ENCODE measurements at regions not wholly inside any gene's neighbourhood (a gene's known extent, or its start where the extent isn't known, plus 50 kb on each side); places are given as distances from the start of the nearest gene placed in this dataset.
A peak's percentile ranks its signal among the peaks of the same experiment; 100 is the strongest.

- no peak overlapping the region for H3K4me3 ChIP-seq (ENCODE audit: low read depth, low read length)
- H3K27ac ChIP-seq (ENCODE audit: low read depth): no peak overlapping the region
- no peaks in the 10 kb centered on the region for H3K36me3 ChIP-seq (ENCODE audit: insufficient read depth)
- WGBS: 94% methylated on average over 1 of the region's 1 CpG
- H3K4me1 ChIP-seq (ENCODE audit: insufficient read depth): no peaks in the 10 kb centered on the region
- DNase-seq (ENCODE audit: extremely low spot score): no peak
Measured at GRCh38 chr18:76627444-76627843, 132.4 kb upstream of the ZNF516 start.

GRCh38 chr18:76626991-76627390 is 131.9 kb upstream of the ZNF516 start:
- Histone ChIP-seq H3K4me3 (ENCODE audit: low read depth, low read length) (no peak overlapping the region), H3K4me1 (ENCODE audit: insufficient read depth) (no peaks in the 10 kb centered on the region), H3K27ac (ENCODE audit: low read depth) (no peak overlapping the region), H3K36me3 (ENCODE audit: insufficient read depth) (no peaks in the 10 kb centered on the region)
- no peak for DNase-seq (ENCODE audit: extremely low spot score)

GRCh38 chr18:76622651-76623050 is 127.6 kb upstream of the ZNF516 start:
- peaks cover 1% of the 10 kb centered on the region for H3K4me1 ChIP-seq (ENCODE audit: insufficient read depth)
- H3K4me3 ChIP-seq (ENCODE audit: low read depth, low read length): no peak overlapping the region
- H3K27ac ChIP-seq (ENCODE audit: low read depth): no peak overlapping the region
- WGBS: 79% methylated on average over 8 of the region's 8 CpGs
- no peak for DNase-seq (ENCODE audit: extremely low spot score)
- H3K36me3 ChIP-seq (ENCODE audit: insufficient read depth): no peaks in the 10 kb centered on the region

GRCh38 chr18:76621782-76622495 is 126.9 kb upstream of the ZNF516 start:
- no peak for DNase-seq (ENCODE audit: extremely low spot score)
- Histone ChIP-seq H3K4me3 (ENCODE audit: low read depth, low read length) (no peak overlapping the region), H3K4me1 (ENCODE audit: insufficient read depth) (peaks cover 1% of the 10 kb centered on the region), H3K27ac (ENCODE audit: low read depth) (no peak overlapping the region), H3K36me3 (ENCODE audit: insufficient read depth) (no peaks in the 10 kb centered on the region)
- 39% methylated on average over 12 of the region's 12 CpGs for WGBS

- Histone ChIP-seq H3K4me3 (ENCODE audit: low read depth, low read length) (no peak overlapping the region), H3K36me3 (ENCODE audit: insufficient read depth) (no peaks in the 10 kb centered on the region), H3K27ac (ENCODE audit: low read depth) (peak overlapping the region; percentile 6), H3K4me1 (ENCODE audit: insufficient read depth) (peaks cover 1% of the 10 kb centered on the region)
- 44% methylated on average over 9 of the region's 9 CpGs for WGBS
- DNase-seq (ENCODE audit: extremely low spot score): no peak
Measured at GRCh38 chr18:76621226-76621625, 126.2 kb upstream of the ZNF516 start.

GRCh38 chr18:76620321-76621170 is 125.5 kb upstream of the ZNF516 start:
- H3K36me3 ChIP-seq (ENCODE audit: insufficient read depth): no peaks in the 10 kb centered on the region
- H3K4me3 ChIP-seq (ENCODE audit: low read depth, low read length): peak overlapping the region; percentile 22
- H3K4me1 ChIP-seq (ENCODE audit: insufficient read depth): peaks cover 1% of the 10 kb centered on the region
- WGBS: 12% methylated on average over 30 of the region's 30 CpGs
- H3K27ac ChIP-seq (ENCODE audit: low read depth): peak overlapping the region; percentile 71
- no peak for DNase-seq (ENCODE audit: extremely low spot score)

GRCh38 chr18:76619621-76620315 is 124.7 kb upstream of the ZNF516 start:
- Histone ChIP-seq H3K36me3 (ENCODE audit: insufficient read depth) (no peaks in the 10 kb centered on the region), H3K4me3 (ENCODE audit: low read depth, low read length) (peak overlapping the region; percentile 22), H3K4me1 (ENCODE audit: insufficient read depth) (peaks cover 1% of the 10 kb centered on the region), H3K27ac (ENCODE audit: low read depth) (peak overlapping the region; percentile 92)
- peak; percentile 61 for DNase-seq (ENCODE audit: extremely low spot score)
- WGBS: 16% methylated on average over 27 of the region's 27 CpGs

GRCh38 chr18:76619261-76619620 is 124.2 kb upstream of the ZNF516 start:
- Histone ChIP-seq H3K27ac (ENCODE audit: low read depth) (peak overlapping the region; percentile 92), H3K4me3 (ENCODE audit: low read depth, low read length) (no peak overlapping the region), H3K36me3 (ENCODE audit: insufficient read depth) (no peaks in the 10 kb centered on the region), H3K4me1 (ENCODE audit: insufficient read depth) (peaks cover 1% of the 10 kb centered on the region)
- WGBS: 53% methylated on average over 11 of the region's 11 CpGs
- DNase-seq (ENCODE audit: extremely low spot score): no peak

- H3K4me3 ChIP-seq (ENCODE audit: low read depth, low read length): no peak overlapping the region
- peaks cover 1% of the 10 kb centered on the region for H3K4me1 ChIP-seq (ENCODE audit: insufficient read depth)
- H3K27ac ChIP-seq (ENCODE audit: low read depth): no peak overlapping the region
- DNase-seq (ENCODE audit: extremely low spot score): no peak
- H3K36me3 ChIP-seq (ENCODE audit: insufficient read depth): no peaks in the 10 kb centered on the region
- 68% methylated on average over 2 of the region's 2 CpGs for WGBS
Measured at GRCh38 chr18:76618721-76619120, 123.7 kb upstream of the ZNF516 start.

GRCh38 chr18:76616373-76616772 is 121.3 kb upstream of the ZNF516 start:
- H3K4me1 ChIP-seq (ENCODE audit: insufficient read depth): no peaks in the 10 kb centered on the region
- no peak overlapping the region for H3K27ac ChIP-seq (ENCODE audit: low read depth)
- DNase-seq (ENCODE audit: extremely low spot score): no peak
- H3K4me3 ChIP-seq (ENCODE audit: low read depth, low read length): no peak overlapping the region
- H3K36me3 ChIP-seq (ENCODE audit: insufficient read depth): no peaks in the 10 kb centered on the region
- WGBS: 78% methylated on average over 7 of the region's 7 CpGs

- Histone ChIP-seq H3K27ac (ENCODE audit: low read depth) (no peak overlapping the region), H3K4me1 (ENCODE audit: insufficient read depth) (no peaks in the 10 kb centered on the region), H3K36me3 (ENCODE audit: insufficient read depth) (no peaks in the 10 kb centered on the region), H3K4me3 (ENCODE audit: low read depth, low read length) (no peak overlapping the region)
- no peak for DNase-seq (ENCODE audit: extremely low spot score)
- WGBS: 83% methylated on average over 17 of the region's 17 CpGs
Measured at GRCh38 chr18:76615065-76615733, 120.2 kb upstream of the ZNF516 start.

GRCh38 chr18:76613755-76614120 is 118.7 kb upstream of the ZNF516 start:
- H3K27ac ChIP-seq (ENCODE audit: low read depth): no peak overlapping the region
- no peak overlapping the region for H3K4me3 ChIP-seq (ENCODE audit: low read depth, low read length)
- H3K4me1 ChIP-seq (ENCODE audit: insufficient read depth): no peaks in the 10 kb centered on the region
- 90% methylated on average over 25 of the region's 25 CpGs for WGBS
- H3K36me3 ChIP-seq (ENCODE audit: insufficient read depth): no peaks in the 10 kb centered on the region
- no peak for DNase-seq (ENCODE audit: extremely low spot score)

- WGBS: 89% methylated on average over 16 of the region's 16 CpGs
- Histone ChIP-seq H3K27ac (ENCODE audit: low read depth) (no peak overlapping the region), H3K4me3 (ENCODE audit: low read depth, low read length) (no peak overlapping the region), H3K36me3 (ENCODE audit: insufficient read depth) (no peaks in the 10 kb centered on the region), H3K4me1 (ENCODE audit: insufficient read depth) (no peaks in the 10 kb centered on the region)
- no peak for DNase-seq (ENCODE audit: extremely low spot score)
Measured at GRCh38 chr18:76613053-76613754, 118.2 kb upstream of the ZNF516 start.
